Lower leg skin (tissue), 3 donors: ENCODE measurements at regions not wholly inside any gene's neighbourhood (a gene's known extent, or its start where the extent isn't known, plus 50 kb on each side); places are given as distances from the start of the nearest gene placed in this dataset.

Source experiments
- CTCF ChIP-seq, 3 donors: fragments of 450-650 bp; IDR thresholded peaks; one replicate each; pipeline ENCODE4 v1.5.1; 2016; ENCODE audit warnings: antibody characterized with exemption in 3 of 3, mild to moderate bottlenecking in 3 of 3, moderate library complexity in 2 of 3
- POLR2A ChIP-seq, 2 donors: fragments of 450-650 bp; IDR thresholded peaks; one replicate each; pipeline ENCODE4 v1.6.1; 2016 to 2017; ENCODE audit warnings: antibody characterized with exemption in 2 of 2, mild to moderate bottlenecking in 1 of 2, moderate library complexity in 1 of 2

DNA sequence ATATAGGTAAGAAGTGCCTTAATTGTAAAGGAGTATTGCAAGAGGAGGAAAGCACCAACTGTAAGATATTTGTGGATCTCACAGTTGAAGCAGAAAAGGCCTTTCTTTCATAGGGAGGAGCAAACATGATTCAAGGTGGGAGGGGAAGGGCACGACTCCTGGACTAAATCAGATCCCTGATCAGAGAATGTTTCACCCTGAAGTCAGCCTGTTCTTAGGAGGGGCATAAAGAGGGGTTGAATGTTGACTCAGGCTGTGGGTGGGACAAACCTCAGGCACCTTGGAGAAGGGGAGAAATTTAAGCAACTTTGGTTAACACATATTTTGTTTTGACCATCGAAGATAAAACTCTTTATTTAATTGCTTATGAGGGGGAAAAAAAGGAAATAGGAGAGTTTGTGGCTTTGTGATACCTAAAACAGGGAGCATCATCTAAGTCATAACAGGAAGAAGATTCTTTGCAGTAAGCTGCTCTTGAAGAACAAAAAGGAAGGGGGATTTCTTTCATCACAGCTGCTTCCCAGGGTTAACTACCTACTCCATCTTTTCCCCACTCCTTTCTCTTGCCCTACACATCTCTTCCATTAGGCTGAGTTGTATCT is 158.6 kb upstream of the ZNF267 start:
- TF ChIP-seq CTCF (IDR thresholded peaks at IDR 0.05) (no peak), POLR2A (IDR thresholded peaks at IDR 0.05) (no peak)
